Tibial artery (tissue), 4 donors: ENCODE measurements at regions not wholly inside any gene's neighbourhood (a gene's known extent, or its start where the extent isn't known, plus 50 kb on each side); places are given as distances from the start of the nearest gene placed in this dataset.

Experiments
- DNase-seq, 2 donors: peaks; one replicate each; pipeline ENCODE4 v3.0.0-alpha.2; 2019
- H3K27ac ChIP-seq, 2 donors: fragments of 200-600 bp; sonication (generic) in 1 of 2; 1 replicate in 1 of 2; 2 replicates in 1 of 2; pipeline ENCODE4 v1.5.1; 2018 to 2019; ENCODE audit warnings: mild to moderate bottlenecking in 1 of 2
- H3K27me3 ChIP-seq, 2 donors: fragments of 200-600 bp; sonication (generic) in 1 of 2; one replicate each; pipeline versions ENCODE4 v1.5.1 to v1.6.0; 2016 to 2019
- H3K36me3 ChIP-seq, 3 donors: fragments of 200-600 bp; sonication (generic) in 2 of 3; one replicate each; pipeline ENCODE4 v1.5.1; 2016 to 2019; ENCODE audit warnings: mild to moderate bottlenecking in 2 of 3
- H3K4me1 ChIP-seq, 4 donors: fragments of 200-600 bp; sonication (generic) in 2 of 4; 1 replicate in 3 of 4; 2 replicates in 1 of 4; pipeline ENCODE4 v1.5.1; 2016 to 2019
- H3K4me3 ChIP-seq, 2 donors: fragments of 200-600 bp; sonication (generic) in 1 of 2; 1 replicate in 1 of 2; 2 replicates in 1 of 2; pipeline ENCODE4 v1.5.1; 2018 to 2019; ENCODE audit warnings: mild to moderate bottlenecking in 2 of 2
- H3K9me3 ChIP-seq, 3 donors: fragments of 200-600 bp; sonication (generic) in 1 of 3; one replicate each; pipeline ENCODE4 v1.5.1; 2016 to 2019
- CTCF ChIP-seq, 2 experiments: fragments of 200-600 bp in 1 of 2; fragments of 450-650 bp in 1 of 2; IDR thresholded peaks; one replicate each; pipeline ENCODE4 v1.5.1; 2017 to 2019; ENCODE audit warnings: antibody characterized with exemption in 2 of 2, mild to moderate bottlenecking in 1 of 2, moderate library complexity in 1 of 2
- intact Hi-C: fragments of 100-400 bp; cut with DNase I; formaldehyde crosslinking; loops from one replicate; pipeline ENCODE4 v1.15.0; 2023; ENCODE audit warnings: low total_unique reads

- no peaks in the 10 kb centered on the region for H3K36me3 ChIP-seq
- H3K9me3 ChIP-seq = no peaks in the 10 kb centered on the region
- no peak for TF ChIP-seq CTCF (IDR thresholded peaks at IDR 0.05)
- H3K27ac ChIP-seq = no peak overlapping the region
- no peaks in the 10 kb centered on the region for H3K4me1 ChIP-seq
- no peaks in the 10 kb centered on the region for H3K27me3 ChIP-seq
- no peak overlapping the region for H3K4me3 ChIP-seq
- intact Hi-C loops = no loop called here
- no peak for DNase-seq
Measured at GRCh38 chr2:107361751-107362381, 464.8 kb upstream of the RGPD4 start.

- intact Hi-C loops = no loop called here
- H3K27ac ChIP-seq = no peak overlapping the region
- no peak for DNase-seq
Measured at GRCh38 chr2:107362993-107363392, 463.7 kb upstream of the RGPD4 start.

GRCh38 chr2:107363806-107364205 is 462.9 kb upstream of the RGPD4 start:
- Histone ChIP-seq H3K4me3 (no peak overlapping the region), H3K27ac (no peak overlapping the region), H3K27me3 (no peaks in the 10 kb centered on the region), H3K9me3 (no peaks in the 10 kb centered on the region), H3K4me1 (peaks cover 0 to 13% (median 2%) of the 10 kb centered on the region in 4 donors), H3K36me3 (no peaks in the 10 kb centered on the region)
- intact Hi-C loops = no loop called here
- no peak for TF ChIP-seq CTCF (IDR thresholded peaks at IDR 0.05)
- DNase-seq = no peak

More at GRCh38 chr2:107362993-107363392, 463.7 kb upstream of the RGPD4 start:
- TF ChIP-seq CTCF (IDR thresholded peaks at IDR 0.05) = no peak
- H3K4me1 ChIP-seq = peaks cover 0 to 4% (median 0%) of the 10 kb centered on the region in 4 donors
- no peaks in the 10 kb centered on the region for H3K27me3 ChIP-seq
- H3K36me3 ChIP-seq = no peaks in the 10 kb centered on the region
- no peaks in the 10 kb centered on the region for H3K9me3 ChIP-seq
- H3K4me3 ChIP-seq = no peak overlapping the region

- H3K27ac ChIP-seq = no peak overlapping the region
- intact Hi-C loops = no loop called here
- TF ChIP-seq CTCF (IDR thresholded peaks at IDR 0.05) = no peak
- H3K27me3 ChIP-seq = no peaks in the 10 kb centered on the region
- H3K4me1 ChIP-seq = peaks cover 0 to 14% (median 2%) of the 10 kb centered on the region in 4 donors
- no peak for DNase-seq
- H3K4me3 ChIP-seq = no peak overlapping the region
- no peaks in the 10 kb centered on the region for H3K36me3 ChIP-seq
- no peaks in the 10 kb centered on the region for H3K9me3 ChIP-seq
Measured at GRCh38 chr2:107364361-107364950, 462.2 kb upstream of the RGPD4 start.

GRCh38 chr2:107374249-107374648 is 452.4 kb upstream of the RGPD4 start:
- Histone ChIP-seq H3K27me3 (no peaks in the 10 kb centered on the region), H3K27ac (no peak overlapping the region), H3K4me3 (no peak overlapping the region), H3K9me3 (no peaks in the 10 kb centered on the region), H3K4me1 (peaks cover 0 to 8% (median 0%) of the 10 kb centered on the region in 4 donors), H3K36me3 (no peaks in the 10 kb centered on the region)
- TF ChIP-seq CTCF (IDR thresholded peaks at IDR 0.05) = no peak
- intact Hi-C loops = no loop called here
- no peak for DNase-seq
